Mesenchymal stem cell (in vitro differentiated cells and primary cell): ENCODE measurements at regions not wholly inside any gene's neighbourhood (a gene's known extent, or its start where the extent isn't known, plus 50 kb on each side); places are given as distances from the start of the nearest gene placed in this dataset.
A peak's percentile ranks its signal among the peaks of the same experiment; 100 is the strongest.

Source experiments
- DNase-seq: peaks from one replicate; pipeline ENCODE4 v3.0.0-alpha.2; 2013
- H2AFZ ChIP-seq: one replicate; pipeline ENCODE4 v1.6.1; 2013; ENCODE audit warnings: low read depth, mild to moderate bottlenecking, control low read depth, inconsistent platforms, low read length, moderate library complexity
- H2AK5ac ChIP-seq: 2 replicates; pipeline ENCODE4 v1.6.1; 2013; ENCODE audit warnings: low read length, moderate library complexity, mild to moderate bottlenecking, inconsistent platforms; ENCODE audit not compliant: severe bottlenecking
- H2BK120ac ChIP-seq: one replicate; pipeline ENCODE4 v1.6.1; 2013; ENCODE audit warnings: low read depth, mild to moderate bottlenecking, inconsistent platforms, low read length, moderate library complexity
- H2BK12ac ChIP-seq, 2 experiments: one replicate each; pipeline ENCODE4 v1.6.1; 2013; ENCODE audit warnings: inconsistent platforms in 2 of 2, low read length in 2 of 2, mild to moderate bottlenecking in 2 of 2, moderate library complexity in 2 of 2, control low read depth in 1 of 2
- H2BK15ac ChIP-seq: one replicate; pipeline ENCODE4 v1.6.1; 2013; ENCODE audit warnings: mild to moderate bottlenecking, low read depth, inconsistent platforms; ENCODE audit not compliant: poor library complexity, severe bottlenecking
- H2BK5ac ChIP-seq: 2 replicates; pipeline ENCODE4 v1.6.1; 2013; ENCODE audit warnings: low read depth, mild to moderate bottlenecking, low read length, control low read depth, inconsistent platforms; ENCODE audit not compliant: poor library complexity, severe bottlenecking
- H3K14ac ChIP-seq, 2 experiments: one replicate each; pipeline ENCODE4 v1.6.1; 2013; ENCODE audit warnings: inconsistent platforms in 2 of 2, low read length in 2 of 2, control low read depth in 1 of 2, mild to moderate bottlenecking in 1 of 2, moderate library complexity in 1 of 2
- H3K18ac ChIP-seq, 2 experiments: one replicate each; pipeline ENCODE4 v1.6.1; 2013; ENCODE audit warnings: inconsistent platforms in 2 of 2, low read length in 2 of 2, control low read depth in 1 of 2, low read depth in 1 of 2, mild to moderate bottlenecking in 1 of 2
- H3K23ac ChIP-seq, 2 experiments: one replicate each; pipeline ENCODE4 v1.6.1; 2013; ENCODE audit warnings: inconsistent platforms in 2 of 2, low read length in 2 of 2, mild to moderate bottlenecking in 2 of 2, moderate library complexity in 2 of 2, control low read depth in 1 of 2
- H3K27ac ChIP-seq: 2 replicates; pipeline ENCODE4 v1.5.1; 2013; ENCODE audit warnings: mild to moderate bottlenecking, moderate library complexity, low read length, control low read depth, inconsistent platforms; ENCODE audit not compliant: poor library complexity, severe bottlenecking
- H3K27me3 ChIP-seq, 2 experiments: 2 replicates each; pipeline versions ENCODE4 v1.6.1 to v1.7.0; 2013; ENCODE audit warnings: low read length in 2 of 2, mild to moderate bottlenecking in 2 of 2, moderate library complexity in 2 of 2, control low read depth in 1 of 2, inconsistent platforms in 1 of 2; ENCODE audit not compliant: control insufficient read depth in 1 of 2, insufficient read depth in 1 of 2
- H3K36me3 ChIP-seq, 2 experiments: 2 replicates each; pipeline versions ENCODE4 v1.6.1 to v1.7.0; 2013; ENCODE audit warnings: low read length in 2 of 2, control low read depth in 1 of 2, inconsistent platforms in 1 of 2, low read depth in 1 of 2, mild to moderate bottlenecking in 1 of 2; ENCODE audit not compliant: insufficient read depth in 2 of 2, control insufficient read depth in 1 of 2
- H3K4ac ChIP-seq, 2 experiments: one replicate each; pipeline ENCODE4 v1.6.1; 2013; ENCODE audit warnings: inconsistent platforms in 2 of 2, low read length in 2 of 2, mild to moderate bottlenecking in 2 of 2, moderate library complexity in 2 of 2, control low read depth in 1 of 2, low read depth in 1 of 2
- H3K4me1 ChIP-seq: 2 replicates; pipeline ENCODE4 v1.6.1; 2013; ENCODE audit warnings: low read depth, low read length, control low read depth; ENCODE audit not compliant: control insufficient read depth, insufficient read depth
- H3K4me2 ChIP-seq: 2 replicates; pipeline ENCODE4 v1.6.1; 2013; ENCODE audit warnings: low read length, mild to moderate bottlenecking, inconsistent platforms; ENCODE audit not compliant: poor library complexity, severe bottlenecking
- H3K4me3 ChIP-seq, 2 experiments: 2 replicates each; pipeline versions ENCODE4 v1.5.1 to v1.7.0; 2013; ENCODE audit warnings: low read length in 2 of 2, mild to moderate bottlenecking in 2 of 2, control low read depth in 1 of 2, low read depth in 1 of 2; ENCODE audit not compliant: insufficient read depth in 1 of 2
- H3K79me1 ChIP-seq: replicated peaks from 2 replicates; pipeline ENCODE4 v1.6.1; 2013; ENCODE audit warnings: mild to moderate bottlenecking, control low read depth, low read length, inconsistent platforms; ENCODE audit not compliant: poor library complexity, severe bottlenecking
- H3K9ac ChIP-seq: 2 replicates; pipeline ENCODE4 v1.7.0; 2013; ENCODE audit warnings: mild to moderate bottlenecking, low read length, moderate library complexity
- H3K9me3 ChIP-seq: 2 replicates; pipeline ENCODE4 v1.7.0; 2013; ENCODE audit warnings: mild to moderate bottlenecking, low read length; ENCODE audit not compliant: control insufficient read depth
- H4K8ac ChIP-seq: one replicate; pipeline ENCODE4 v1.6.1; 2013; ENCODE audit warnings: inconsistent platforms, mild to moderate bottlenecking, low read length, moderate library complexity
- H4K91ac ChIP-seq: one replicate; pipeline ENCODE4 v1.6.1; 2013; ENCODE audit warnings: mild to moderate bottlenecking, low read length, inconsistent platforms
- WGBS: methylation state at CpG from one replicate; pipeline ENCODE4 v1.1.7; 2013; ENCODE audit warnings: mixed read lengths; 5-methylcytosine and 5-hydroxymethylcytosine counted together

- Histone ChIP-seq H4K91ac (no peak overlapping the region), H3K4me3 (no peak overlapping the region), H2BK5ac (no peak overlapping the region), H3K27me3 (no peaks in the 10 kb centered on the region), H3K27ac (no peak overlapping the region), H3K23ac (no peak overlapping the region), H3K9ac (no peak overlapping the region), H3K18ac (no peak overlapping the region), H3K4ac (no peak overlapping the region), H2BK120ac (no peak overlapping the region), H3K4me2 (no peak overlapping the region), H2BK15ac (no peak overlapping the region), H4K8ac (no peak overlapping the region), H3K36me3 (no peaks in the 10 kb centered on the region), H3K4me1 (peaks cover 1% of the 10 kb centered on the region), H3K79me1 (no peaks in the 10 kb centered on the region), H2AK5ac (no peak overlapping the region), H2BK12ac (no peak overlapping the region), H3K14ac (no peak overlapping the region), H3K9me3 (no peaks in the 10 kb centered on the region), H2AFZ (no peak overlapping the region)
- WGBS = 88% methylated on average over 2 of the region's 3 CpGs
- DNase-seq = no peak
Measured at GRCh38 chr2:12259493-12259892, 457.2 kb upstream of the TRIB2 start.

- Histone ChIP-seq H3K27me3 (no peaks in the 10 kb centered on the region), H3K9ac (peak overlapping the region; percentile 28), H2BK12ac (peak overlapping the region in 1 of 2 experiments; percentile 45), H4K8ac (no peak overlapping the region), H3K79me1 (no peaks in the 10 kb centered on the region), H3K4me2 (no peak overlapping the region), H3K4me3 (no peak overlapping the region), H2AFZ (no peak overlapping the region), H2BK5ac (no peak overlapping the region), H3K9me3 (no peaks in the 10 kb centered on the region), H3K14ac (peak overlapping the region in 1 of 2 experiments; percentile 67), H2AK5ac (no peak overlapping the region), H3K4me1 (peaks cover 1% of the 10 kb centered on the region), H2BK15ac (no peak overlapping the region), H3K18ac (peak overlapping the region in 1 of 2 experiments; percentile 37), H3K27ac (no peak overlapping the region), H3K4ac (peak overlapping the region in 1 of 2 experiments; percentile 36), H3K36me3 (no peaks in the 10 kb centered on the region), H4K91ac (no peak overlapping the region), H2BK120ac (no peak overlapping the region), H3K23ac (no peak overlapping the region)
- WGBS = 67% methylated on average over 1 of the region's 3 CpGs
- no peak for DNase-seq
Measured at GRCh38 chr2:12261986-12262680, 454.6 kb upstream of the TRIB2 start.

- no peak overlapping the region for H2BK120ac ChIP-seq
- H4K8ac ChIP-seq = no peak overlapping the region
- DNase-seq = peak; percentile 77
- no peak overlapping the region for H4K91ac ChIP-seq
- no peak overlapping the region for H3K4me3 ChIP-seq
- WGBS = 35% methylated on average over 2 of the region's 2 CpGs
- H3K4me1 ChIP-seq = peaks cover 1% of the 10 kb centered on the region
- peak overlapping the region in 1 of 2 experiments; percentile 66 for H3K18ac ChIP-seq
- no peak overlapping the region for H3K23ac ChIP-seq
- no peaks in the 10 kb centered on the region for H3K9me3 ChIP-seq
- peak overlapping the region in 1 of 2 experiments; percentile 24 for H3K4ac ChIP-seq
- H2AFZ ChIP-seq = no peak overlapping the region
- H2BK15ac ChIP-seq = no peak overlapping the region
- no peak overlapping the region for H2BK5ac ChIP-seq
- H3K27me3 ChIP-seq = no peaks in the 10 kb centered on the region
- no peak overlapping the region for H3K14ac ChIP-seq
- peak overlapping the region; percentile 28 for H3K9ac ChIP-seq
- no peaks in the 10 kb centered on the region for H3K79me1 ChIP-seq
- no peaks in the 10 kb centered on the region for H3K36me3 ChIP-seq
- H3K27ac ChIP-seq = no peak overlapping the region
- H3K4me2 ChIP-seq = no peak overlapping the region
- H2AK5ac ChIP-seq = no peak overlapping the region
- peak overlapping the region in 1 of 2 experiments; percentile 10 for H2BK12ac ChIP-seq
Measured at GRCh38 chr2:12262681-12263436, 453.9 kb upstream of the TRIB2 start.

- Histone ChIP-seq H3K4me1 (peaks cover 1% of the 10 kb centered on the region), H4K8ac (no peak overlapping the region), H3K36me3 (no peaks in the 10 kb centered on the region), H2AK5ac (no peak overlapping the region), H3K27ac (no peak overlapping the region), H3K4ac (no peak overlapping the region), H3K23ac (no peak overlapping the region), H3K9me3 (no peaks in the 10 kb centered on the region), H3K4me2 (no peak overlapping the region), H2BK120ac (no peak overlapping the region), H2AFZ (no peak overlapping the region), H2BK12ac (no peak overlapping the region), H2BK5ac (no peak overlapping the region), H3K18ac (no peak overlapping the region), H3K14ac (no peak overlapping the region), H3K27me3 (no peaks in the 10 kb centered on the region), H2BK15ac (no peak overlapping the region), H3K9ac (no peak overlapping the region), H3K4me3 (no peak overlapping the region), H4K91ac (no peak overlapping the region), H3K79me1 (no peaks in the 10 kb centered on the region)
- DNase-seq = no peak
Measured at GRCh38 chr2:12263730-12264129, 453.0 kb upstream of the TRIB2 start.
